SU-DHL-6 (cell line): ENCODE measurements at regions not wholly inside any gene's neighbourhood (a gene's known extent, or its start where the extent isn't known, plus 50 kb on each side); places are given as distances from the start of the nearest gene placed in this dataset.
"Not testable (repeated sequence)": the region's sequence is repeated elsewhere in the genome, so short reads cannot be mapped to it uniquely, and the experiment has no call there.

Source experiments
- H2AFZ ChIP-seq: fragments of 200-600 bp; sonication (generic); 2 replicates; pipeline ENCODE4 v1.6.1; 2014; ENCODE audit warnings: low read depth, mild to moderate bottlenecking, moderate library complexity, mixed read lengths, antibody characterized with exemption, low read length; ENCODE audit not compliant: severe bottlenecking
- H3F3A ChIP-seq: fragments of 200-600 bp; shearing (Covaris generic); 2 replicates; pipeline ENCODE4 v1.6.0; 2016; ENCODE audit warnings: antibody characterized with exemption, mild to moderate bottlenecking; ENCODE audit not compliant: insufficient read depth
- H3K27ac ChIP-seq: fragments of 200-600 bp; sonication (generic); 2 replicates; pipeline ENCODE4 v1.5.1; 2016; ENCODE audit warnings: low read depth, mild to moderate bottlenecking, low read length, moderate library complexity, mixed read lengths
- H3K27me3 ChIP-seq: fragments of 200-600 bp; sonication (generic), shearing (Covaris generic); 2 replicates; pipeline ENCODE4 v1.6.0; 2014; ENCODE audit warnings: mild to moderate bottlenecking, low read length
- H3K36me3 ChIP-seq: fragments of 200-600 bp; sonication (generic); 2 replicates; pipeline ENCODE4 v1.6.1; 2014; ENCODE audit warnings: mild to moderate bottlenecking, low read length, mixed read lengths
- H3K4me2 ChIP-seq: fragments of 300-600, 200-600 bp; shearing (Covaris generic), sonication (generic); 2 replicates; pipeline ENCODE4 v1.6.0; 2014; ENCODE audit warnings: low read length, low read depth, mild to moderate bottlenecking; ENCODE audit not compliant: poor library complexity, severe bottlenecking
- H3K4me3 ChIP-seq: fragments of 200-600 bp; sonication (generic); 2 replicates; pipeline ENCODE4 v1.5.1; 2014; ENCODE audit warnings: antibody characterized with exemption, low read length, mild to moderate bottlenecking, mixed read lengths; ENCODE audit not compliant: insufficient read depth, poor library complexity, severe bottlenecking
- H3K79me2 ChIP-seq: fragments of 200-600 bp; sonication (generic); 2 replicates; pipeline ENCODE4 v1.6.1; 2014; ENCODE audit warnings: mild to moderate bottlenecking, low read length, moderate library complexity; ENCODE audit not compliant: insufficient read depth
- H3K9ac ChIP-seq: fragments of 200-600 bp; sonication (generic); 2 replicates; pipeline ENCODE4 v1.7.0; 2014; ENCODE audit warnings: mild to moderate bottlenecking, low read length
- H3K9me2 ChIP-seq: fragments of 200-600 bp; sonication (generic); replicated peaks from 2 replicates; pipeline ENCODE4 v1.6.1; 2014; ENCODE audit warnings: low read length; ENCODE audit not compliant: insufficient read depth
- H3K9me3 ChIP-seq: fragments of 200-600 bp; sonication (generic); 2 replicates; pipeline ENCODE4 v1.6.1; 2014; ENCODE audit warnings: low read length, mixed read lengths; ENCODE audit not compliant: insufficient read depth
- H4K20me1 ChIP-seq: fragments of 200-600 bp; sonication (generic); 2 replicates; pipeline ENCODE4 v1.6.1; 2014; ENCODE audit warnings: low read depth, mild to moderate bottlenecking, antibody characterized with exemption, low read length, moderate library complexity, mixed read lengths
- CTCF ChIP-seq: fragments of 200-600 bp; sonication (generic); IDR thresholded peaks from one replicate; pipeline ENCODE4 v1.5.1; 2017; ENCODE audit warnings: antibody characterized with exemption, mild to moderate bottlenecking, low read length, moderate library complexity; ENCODE audit not compliant: insufficient read depth, poor library complexity, severe bottlenecking
- EZH2phosphoT487 ChIP-seq: fragments of 200-600 bp; sonication (generic), shearing (Covaris generic); conservative IDR thresholded peaks from 2 replicates; pipeline ENCODE4 v1.6.1; 2018; ENCODE audit warnings: mild to moderate bottlenecking, antibody characterized with exemption, low read length, moderate library complexity, mixed read lengths

DNA sequence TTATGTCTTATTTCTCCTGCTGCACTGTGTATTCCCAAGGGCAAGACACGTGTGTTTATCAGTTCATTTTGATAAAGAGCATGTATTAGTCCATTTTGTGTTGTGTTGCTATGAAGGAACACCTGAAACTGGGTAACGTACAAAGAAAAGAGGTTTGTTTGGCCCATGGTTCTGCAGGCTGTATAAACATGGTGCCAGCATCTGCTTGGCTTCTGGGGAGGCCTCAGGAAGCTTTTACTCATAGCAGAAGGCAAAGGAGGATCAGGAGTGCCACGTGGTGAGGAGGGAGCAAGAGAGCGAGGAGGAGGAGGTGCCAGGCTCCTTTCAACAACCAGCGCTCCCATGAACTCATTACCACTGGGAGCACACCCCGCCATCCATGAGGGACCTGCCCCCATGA is 214.0 kb downstream of the UQCRFS1 start:
- H3K4me3 ChIP-seq: no peak overlapping the region
- no peak overlapping the region for H2AFZ ChIP-seq
- peaks cover 5% of the 10 kb centered on the region; the same call in 1 of the 2 replicates for H3K9me3 ChIP-seq
- H4K20me1 ChIP-seq: no peaks in the 10 kb centered on the region
- H3K9ac ChIP-seq: no peak overlapping the region
- no peak overlapping the region for H3K4me2 ChIP-seq
- H3K79me2 ChIP-seq: no peaks in the 10 kb centered on the region
- H3K36me3 ChIP-seq: no peaks in the 10 kb centered on the region
- no peaks in the 10 kb centered on the region for H3F3A ChIP-seq
- no peaks in the 10 kb centered on the region for H3K9me2 ChIP-seq
- no peaks in the 10 kb centered on the region for H3K27me3 ChIP-seq
- TF ChIP-seq CTCF (no peak), EZH2phosphoT487 (no peak)
- no peak overlapping the region for H3K27ac ChIP-seq

GRCh38 chr19:28997866-28998265 is 215.1 kb downstream of the UQCRFS1 start:
- not testable (repeated sequence) for H3K9me2 ChIP-seq, H3K27ac ChIP-seq, H3K36me3 ChIP-seq, H3F3A ChIP-seq, H3K4me3 ChIP-seq, H3K79me2 ChIP-seq, H3K27me3 ChIP-seq, H3K4me2 ChIP-seq, H2AFZ ChIP-seq, H3K9ac ChIP-seq, H4K20me1 ChIP-seq
- peaks cover 11% of the 10 kb centered on the region; the same call in 1 of the 2 replicates for H3K9me3 ChIP-seq

- no peaks in the 10 kb centered on the region; the same call in 1 of the 2 replicates for H3K27me3 ChIP-seq
- no peaks in the 10 kb centered on the region for H3F3A ChIP-seq
- no peak overlapping the region for H2AFZ ChIP-seq
- no peak overlapping the region for H3K27ac ChIP-seq
- H3K9ac ChIP-seq: no peak overlapping the region
- no peak overlapping the region for H3K4me3 ChIP-seq
- H3K4me2 ChIP-seq: no peak overlapping the region
- H3K79me2 ChIP-seq: no peaks in the 10 kb centered on the region
- H3K9me3 ChIP-seq: peaks cover 6% of the 10 kb centered on the region; the same call in 1 of the 2 replicates
- H3K9me2 ChIP-seq: no peaks in the 10 kb centered on the region
- H3K36me3 ChIP-seq: no peaks in the 10 kb centered on the region
- H4K20me1 ChIP-seq: no peaks in the 10 kb centered on the region
- no peak for TF ChIP-seq CTCF
- TF ChIP-seq EZH2phosphoT487: no peak
Measured at GRCh38 chr19:28990522-28990921, 222.4 kb downstream of the UQCRFS1 start.

- Histone ChIP-seq H3K79me2 (no peaks in the 10 kb centered on the region), H3K4me3 (no peak overlapping the region), H3F3A (no peaks in the 10 kb centered on the region), H4K20me1 (no peaks in the 10 kb centered on the region), H2AFZ (no peak overlapping the region), H3K9me3 (peaks cover 6% of the 10 kb centered on the region; the same call in 1 of the 2 replicates), H3K27ac (no peak overlapping the region), H3K27me3 (no peaks in the 10 kb centered on the region; the same call in 1 of the 2 replicates), H3K9me2 (no peaks in the 10 kb centered on the region), H3K4me2 (no peak overlapping the region), H3K36me3 (no peaks in the 10 kb centered on the region), H3K9ac (no peak overlapping the region)
- TF ChIP-seq EZH2phosphoT487 (no peak), CTCF (no peak)
Measured at GRCh38 chr19:28989739-28990138, 223.2 kb downstream of the UQCRFS1 start.
